HepG2 (cell line): ENCODE measurements at regions not wholly inside any gene's neighbourhood (a gene's known extent, or its start where the extent isn't known, plus 50 kb on each side); places are given as distances from the start of the nearest gene placed in this dataset.
A peak's percentile ranks its signal among the peaks of the same experiment; 100 is the strongest.

Source experiments
- ATF7 ChIP-seq, 2 experiments: fragments of 450-650 bp in 1 of 2; sonication (generic) in 1 of 2; formaldehyde crosslinking in 1 of 2; IDR thresholded peaks; 2 replicates each; pipeline versions ENCODE4 v1.4.0 to v1.6.1; 2016 to 2020; ENCODE audit warnings: antibody characterized with exemption in 1 of 2, mild to moderate bottlenecking in 1 of 2, missing genetic modification reagents in 1 of 2
- BHLHE40 ChIP-seq: IDR thresholded peaks from 2 replicates; pipeline ENCODE4 v1.6.1; 2011; ENCODE audit warnings: low read length, improper control_type of control experiment
- CBX1 ChIP-seq: IDR thresholded peaks from one replicate; pipeline ENCODE4 v1.6.1; 2016; ENCODE audit warnings: antibody characterized with exemption, low read depth
- ETV6 ChIP-seq: sonication (generic); formaldehyde crosslinking; conservative IDR thresholded peaks from 2 replicates; pipeline ENCODE4 v1.4.0; 2020; ENCODE audit warnings: missing genetic modification reagents
- FOXP1 ChIP-seq, 2 experiments: fragments of 450-650 bp in 1 of 2; IDR thresholded peaks; 2 replicates each; pipeline ENCODE4 v1.6.1; 2017 to 2018; ENCODE audit warnings: antibody characterized with exemption in 1 of 2
- GTF2F1 ChIP-seq: fragments of 150-350 bp; IDR thresholded peaks from 2 replicates; pipeline ENCODE4 v1.6.1; 2014; ENCODE audit warnings: low read length
- ISL2 ChIP-seq: sonication (generic); formaldehyde crosslinking; IDR thresholded peaks from 2 replicates; pipeline ENCODE4 v1.5.0; 2020; ENCODE audit warnings: missing genetic modification reagents
- MYC ChIP-seq: sonication (generic); formaldehyde crosslinking; IDR thresholded peaks from 2 replicates; pipeline ENCODE4 v1.9.0; 2021; ENCODE audit warnings: missing genetic modification reagents, borderline replicate concordance
- NFKBIZ ChIP-seq: IDR thresholded peaks from 2 replicates; pipeline ENCODE4 v1.6.1; 2018; ENCODE audit warnings: missing genetic modification reagents, missing compliant biosample characterization
- PHF21A ChIP-seq: sonication (generic); formaldehyde crosslinking; IDR thresholded peaks from 2 replicates; pipeline ENCODE4 v1.5.0; 2020; ENCODE audit warnings: mild to moderate bottlenecking, missing genetic modification reagents
- PPARG ChIP-seq: conservative IDR thresholded peaks from 2 replicates; pipeline ENCODE4 v1.6.1; 2016; ENCODE audit warnings: missing biosample characterization, missing genetic modification reagents
- RELA ChIP-seq: sonication (generic); formaldehyde crosslinking; IDR thresholded peaks from 2 replicates; pipeline ENCODE4 v1.4.0; 2020; ENCODE audit warnings: missing genetic modification reagents
- RNF2 ChIP-seq: fragments of 450-650 bp; conservative IDR thresholded peaks from 2 replicates; pipeline ENCODE4 v1.6.1; 2016; ENCODE audit warnings: low read depth
- SP5 ChIP-seq: IDR thresholded peaks from 2 replicates; pipeline ENCODE4 v1.6.1; 2016; ENCODE audit warnings: low read depth, borderline replicate concordance
- YEATS4 ChIP-seq: sonication (generic); formaldehyde crosslinking; IDR thresholded peaks from 2 replicates; pipeline ENCODE4 v1.4.0; 2020; ENCODE audit warnings: missing genetic modification reagents, borderline replicate concordance
- ZFP1 ChIP-seq: IDR thresholded peaks from 2 replicates; pipeline ENCODE4 v1.6.1; 2016
- ZIK1 ChIP-seq: sonication (generic); formaldehyde crosslinking; IDR thresholded peaks from 2 replicates; pipeline ENCODE4 v1.5.0; 2020; ENCODE audit warnings: mild to moderate bottlenecking, low read depth, missing genetic modification reagents, borderline replicate concordance
- ZNF205 ChIP-seq: IDR thresholded peaks from 2 replicates; pipeline ENCODE4 v1.6.1; 2018; ENCODE audit warnings: missing biosample characterization, missing genetic modification reagents
- ZNF224 ChIP-seq: sonication (generic); formaldehyde crosslinking; IDR thresholded peaks from 2 replicates; pipeline ENCODE4 v1.5.0; 2020; ENCODE audit warnings: mild to moderate bottlenecking, missing genetic modification reagents
- ZNF350 ChIP-seq: sonication (generic); formaldehyde crosslinking; IDR thresholded peaks from 2 replicates; pipeline ENCODE4 v1.4.0; 2020; ENCODE audit warnings: mild to moderate bottlenecking, low read depth, missing genetic modification reagents, borderline replicate concordance
- ZNF879 ChIP-seq: sonication (generic); formaldehyde crosslinking; IDR thresholded peaks from 2 replicates; pipeline ENCODE4 v1.8.1; 2023; ENCODE audit warnings: missing genetic modification reagents
- TF ChIP-seq, protein P1 (sequence below): sonication (generic); formaldehyde crosslinking; IDR thresholded peaks from 2 replicates; pipeline ENCODE4 v1.5.1; 2020; ENCODE audit warnings: missing genetic modification reagents, mild to moderate bottlenecking, borderline replicate concordance
- TF ChIP-seq, protein P2 (sequence below): sonication (generic); formaldehyde crosslinking; IDR thresholded peaks from 2 replicates; pipeline ENCODE4 v1.5.0; 2020; ENCODE audit warnings: missing genetic modification reagents, mild to moderate bottlenecking, borderline replicate concordance
- TF ChIP-seq, protein P3 (sequence below): sonication (generic); formaldehyde crosslinking; IDR thresholded peaks from 2 replicates; pipeline ENCODE4 v1.8.0; 2022; ENCODE audit warnings: low read depth, missing genetic modification reagents
- TF ChIP-seq, protein P4 (sequence below): sonication (generic); formaldehyde crosslinking; IDR thresholded peaks from 2 replicates; pipeline ENCODE4 v1.9.0; 2021; ENCODE audit warnings: missing genetic modification reagents, borderline replicate concordance

DNA sequence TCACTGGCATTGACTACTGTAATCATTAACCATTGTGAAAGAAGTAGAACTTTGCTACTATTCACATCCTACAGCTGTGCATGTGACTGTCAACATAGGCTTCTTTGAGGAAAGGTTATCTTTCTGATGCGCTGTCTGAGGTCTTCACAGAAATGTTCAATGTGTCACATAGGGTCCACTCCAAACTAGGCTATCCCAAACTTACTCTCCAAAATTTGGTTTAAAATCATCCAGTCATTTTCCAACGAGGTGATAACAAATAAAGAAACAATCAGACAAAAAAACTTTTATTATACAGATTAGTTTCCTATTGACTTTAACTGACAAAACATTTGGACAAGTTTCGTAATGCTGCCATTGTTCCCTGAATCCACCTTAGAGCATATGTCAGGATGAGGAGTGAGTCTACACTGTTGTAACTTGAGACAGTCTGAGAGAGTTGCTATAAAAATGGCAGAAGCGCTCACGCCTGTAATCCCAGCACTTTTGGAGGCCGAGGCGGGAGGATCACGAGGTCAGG is 511.6 kb downstream of the PLOD2 start (continued):
- TF ChIP-seq ZNF879 (no peak), ZNF224 (CRISPR knock-in tag) (no peak), ISL2 (peak; percentile 66; the same call in 1 of the 2 replicates), FOXP1 (IDR thresholded peaks at IDR 0.05) (no peak), FOXP1 (CRISPR knock-in tag; IDR thresholded peaks at IDR 0.05) (peak; percentile 75), ETV6 (no peak), PHF21A (CRISPR knock-in tag) (0 out of 2 replicates have a peak, but pooled peaks have one; percentile 17), RELA (CRISPR knock-in tag) (no peak), ZFP1 (CRISPR knock-in tag) (0 out of 2 replicates have a peak, but pooled peaks have one; percentile 18), RNF2 (no peak), YEATS4 (CRISPR knock-in tag) (0 out of 2 replicates have a peak, but pooled peaks have one; percentile 27), MYC (no peak), ZNF205 (CRISPR knock-in tag) (no peak), CBX1 (no peak), PPARG (CRISPR knock-in tag) (peak; percentile 74), GTF2F1 (no peak), BHLHE40 (peak; percentile 93), ZNF350 (CRISPR knock-in tag) (no peak), ATF7 (IDR thresholded peaks at IDR 0.05) (no peak), ATF7 (CRISPR knock-in tag; IDR thresholded peaks at IDR 0.05) (no peak), SP5 (CRISPR knock-in tag) (no peak), NFKBIZ (CRISPR knock-in tag) (0 out of 2 replicates have a peak, but pooled peaks have one; percentile 52), ZIK1 (CRISPR knock-in tag) (no peak)
- TF ChIP-seq, protein P1, sequence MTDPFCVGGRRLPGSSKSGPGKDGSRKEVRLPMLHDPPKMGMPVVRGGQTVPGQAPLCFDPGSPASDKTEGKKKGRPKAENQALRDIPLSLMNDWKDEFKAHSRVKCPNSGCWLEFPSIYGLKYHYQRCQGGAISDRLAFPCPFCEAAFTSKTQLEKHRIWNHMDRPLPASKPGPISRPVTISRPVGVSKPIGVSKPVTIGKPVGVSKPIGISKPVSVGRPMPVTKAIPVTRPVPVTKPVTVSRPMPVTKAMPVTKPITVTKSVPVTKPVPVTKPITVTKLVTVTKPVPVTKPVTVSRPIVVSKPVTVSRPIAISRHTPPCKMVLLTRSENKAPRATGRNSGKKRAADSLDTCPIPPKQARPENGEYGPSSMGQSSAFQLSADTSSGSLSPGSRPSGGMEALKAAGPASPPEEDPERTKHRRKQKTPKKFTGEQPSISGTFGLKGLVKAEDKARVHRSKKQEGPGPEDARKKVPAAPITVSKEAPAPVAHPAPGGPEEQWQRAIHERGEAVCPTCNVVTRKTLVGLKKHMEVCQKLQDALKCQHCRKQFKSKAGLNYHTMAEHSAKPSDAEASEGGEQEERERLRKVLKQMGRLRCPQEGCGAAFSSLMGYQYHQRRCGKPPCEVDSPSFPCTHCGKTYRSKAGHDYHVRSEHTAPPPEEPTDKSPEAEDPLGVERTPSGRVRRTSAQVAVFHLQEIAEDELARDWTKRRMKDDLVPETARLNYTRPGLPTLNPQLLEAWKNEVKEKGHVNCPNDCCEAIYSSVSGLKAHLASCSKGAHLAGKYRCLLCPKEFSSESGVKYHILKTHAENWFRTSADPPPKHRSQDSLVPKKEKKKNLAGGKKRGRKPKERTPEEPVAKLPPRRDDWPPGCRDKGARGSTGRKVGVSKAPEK (CRISPR knock-in tag), result no peak
- TF ChIP-seq, protein P2, sequence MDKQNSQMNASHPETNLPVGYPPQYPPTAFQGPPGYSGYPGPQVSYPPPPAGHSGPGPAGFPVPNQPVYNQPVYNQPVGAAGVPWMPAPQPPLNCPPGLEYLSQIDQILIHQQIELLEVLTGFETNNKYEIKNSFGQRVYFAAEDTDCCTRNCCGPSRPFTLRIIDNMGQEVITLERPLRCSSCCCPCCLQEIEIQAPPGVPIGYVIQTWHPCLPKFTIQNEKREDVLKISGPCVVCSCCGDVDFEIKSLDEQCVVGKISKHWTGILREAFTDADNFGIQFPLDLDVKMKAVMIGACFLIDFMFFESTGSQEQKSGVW (CRISPR knock-in tag), result no peak
- TF ChIP-seq, protein P3, sequence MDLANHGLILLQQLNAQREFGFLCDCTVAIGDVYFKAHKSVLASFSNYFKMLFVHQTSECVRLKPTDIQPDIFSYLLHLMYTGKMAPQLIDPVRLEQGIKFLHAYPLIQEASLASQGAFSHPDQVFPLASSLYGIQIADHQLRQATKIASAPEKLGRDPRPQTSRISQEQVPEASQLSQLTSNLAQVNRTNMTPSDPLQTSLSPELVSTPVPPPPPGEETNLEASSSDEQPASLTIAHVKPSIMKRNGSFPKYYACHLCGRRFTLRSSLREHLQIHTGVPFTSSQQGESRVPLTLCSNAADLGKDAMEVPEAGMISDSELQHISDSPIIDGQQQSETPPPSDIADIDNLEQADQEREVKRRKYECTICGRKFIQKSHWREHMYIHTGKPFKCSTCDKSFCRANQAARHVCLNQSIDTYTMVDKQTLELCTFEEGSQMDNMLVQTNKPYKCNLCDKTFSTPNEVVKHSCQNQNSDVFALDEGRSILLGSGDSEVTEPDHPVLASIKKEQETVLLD, result no peak
- TF ChIP-seq, protein P4, sequence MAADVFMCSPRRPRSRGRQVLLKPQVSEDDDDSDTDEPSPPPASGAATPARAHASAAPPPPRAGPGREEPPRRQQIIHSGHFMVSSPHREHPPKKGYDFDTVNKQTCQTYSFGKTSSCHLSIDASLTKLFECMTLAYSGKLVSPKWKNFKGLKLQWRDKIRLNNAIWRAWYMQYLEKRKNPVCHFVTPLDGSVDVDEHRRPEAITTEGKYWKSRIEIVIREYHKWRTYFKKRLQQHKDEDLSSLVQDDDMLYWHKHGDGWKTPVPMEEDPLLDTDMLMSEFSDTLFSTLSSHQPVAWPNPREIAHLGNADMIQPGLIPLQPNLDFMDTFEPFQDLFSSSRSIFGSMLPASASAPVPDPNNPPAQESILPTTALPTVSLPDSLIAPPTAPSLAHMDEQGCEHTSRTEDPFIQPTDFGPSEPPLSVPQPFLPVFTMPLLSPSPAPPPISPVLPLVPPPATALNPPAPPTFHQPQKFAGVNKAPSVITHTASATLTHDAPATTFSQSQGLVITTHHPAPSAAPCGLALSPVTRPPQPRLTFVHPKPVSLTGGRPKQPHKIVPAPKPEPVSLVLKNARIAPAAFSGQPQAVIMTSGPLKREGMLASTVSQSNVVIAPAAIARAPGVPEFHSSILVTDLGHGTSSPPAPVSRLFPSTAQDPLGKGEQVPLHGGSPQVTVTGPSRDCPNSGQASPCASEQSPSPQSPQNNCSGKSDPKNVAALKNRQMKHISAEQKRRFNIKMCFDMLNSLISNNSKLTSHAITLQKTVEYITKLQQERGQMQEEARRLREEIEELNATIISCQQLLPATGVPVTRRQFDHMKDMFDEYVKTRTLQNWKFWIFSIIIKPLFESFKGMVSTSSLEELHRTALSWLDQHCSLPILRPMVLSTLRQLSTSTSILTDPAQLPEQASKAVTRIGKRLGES (CRISPR knock-in tag), result peak; percentile 74; the same call in 1 of the 2 replicates
